SK-N-SH (cell line): ENCODE measurements at regions not wholly inside any gene's neighbourhood (a gene's known extent, or its start where the extent isn't known, plus 50 kb on each side); places are given as distances from the start of the nearest gene placed in this dataset.

Source experiments
- CTCF ChIA-PET: fragments of 300-600, 350-600 bp; formaldehyde crosslinking; extraction: SDS; loops from one replicate; lab custom pipeline; 2021; lab: Yijun Ruan, JAX
- POLR2A ChIA-PET: fragments of 350-600 bp; sonication (Branson Sonifier 250); formaldehyde crosslinking; extraction: SDS; loops from one replicate; lab custom pipeline; 2020; ENCODE audit warnings: antibody characterized with exemption, inconsistent platforms; lab: Yijun Ruan, JAX
- DNase-seq: peaks from one replicate; pipeline ENCODE4 v3.0.0; 2012
- H2AFZ ChIP-seq: fragments of 200-600 bp; sonication (generic); 2 replicates; pipeline ENCODE4 v1.8.1; 2016; ENCODE audit warnings: antibody characterized with exemption, mild to moderate bottlenecking, low read depth
- H3F3A ChIP-seq: fragments of 200-600 bp; sonication (generic); replicated peaks from 2 replicates; pipeline ENCODE3; 2016; ENCODE audit warnings: antibody characterized with exemption, mild to moderate bottlenecking; ENCODE audit not compliant: insufficient read depth
- H3K27ac ChIP-seq, 2 experiments: fragments of 200-500 bp in 1 of 2; fragments of 200-600 bp in 1 of 2; sonication (Bioruptor generic) in 1 of 2; sonication (generic), shearing (Covaris generic) in 1 of 2; 2 replicates each; pipeline versions ENCODE4 v1.5.1 to v1.6.1; 2014 to 2016; ENCODE audit warnings: low read depth in 2 of 2, inconsistent platforms in 1 of 2, low read length in 1 of 2, mild to moderate bottlenecking in 1 of 2, mixed read lengths in 1 of 2
- H3K27me3 ChIP-seq: fragments of 200-600 bp; sonication (generic), shearing (Covaris generic); 2 replicates; pipeline ENCODE4 v1.6.1; 2016; ENCODE audit warnings: mixed run types; ENCODE audit not compliant: insufficient read depth
- H3K36me3 ChIP-seq, 2 experiments: fragments of 200-500 bp in 1 of 2; fragments of 200-600 bp in 1 of 2; sonication (Bioruptor generic) in 1 of 2; sonication (generic) in 1 of 2; replicated peaks in 1 of 2; 2 replicates each; pipeline versions ENCODE3 to v1.5.1; 2014 to 2016; ENCODE audit warnings: low read length in 1 of 2, mild to moderate bottlenecking in 1 of 2; ENCODE audit not compliant: insufficient read depth in 2 of 2, control insufficient read depth in 1 of 2
- H3K4me1 ChIP-seq, 2 experiments: fragments of 200-500 bp in 1 of 2; fragments of 200-600 bp in 1 of 2; sonication (Bioruptor generic) in 1 of 2; sonication (generic), shearing (Covaris generic) in 1 of 2; 2 replicates each; pipeline versions ENCODE4 v1.5.1 to v1.6.1; 2014 to 2016; ENCODE audit warnings: low read depth in 1 of 2, low read length in 1 of 2, mixed run types in 1 of 2; ENCODE audit not compliant: insufficient read depth in 2 of 2, control insufficient read depth in 1 of 2
- H3K4me2 ChIP-seq: fragments of 200-600 bp; sonication (generic), shearing (Covaris generic); 2 replicates; pipeline ENCODE4 v1.6.1; 2017; ENCODE audit warnings: mixed run types
- H3K4me3 ChIP-seq, 2 experiments: fragments of 200-500 bp in 1 of 2; fragments of 200-600 bp in 1 of 2; sonication (Bioruptor generic) in 1 of 2; sonication (generic), shearing (Covaris generic) in 1 of 2; 2 replicates each; pipeline versions ENCODE4 v1.5.1 to v1.8.1; 2014 to 2016; ENCODE audit warnings: low read depth in 2 of 2, inconsistent platforms in 1 of 2, low read length in 1 of 2, mild to moderate bottlenecking in 1 of 2, mixed read lengths in 1 of 2, moderate library complexity in 1 of 2
- H3K79me2 ChIP-seq: fragments of 200-600 bp; sonication (generic); 2 replicates; pipeline ENCODE4 v1.8.1; 2017; ENCODE audit warnings: mild to moderate bottlenecking; ENCODE audit not compliant: insufficient read depth
- H3K9ac ChIP-seq: fragments of 200-600 bp; sonication (generic); 2 replicates; pipeline ENCODE4 v1.6.1; 2017; ENCODE audit warnings: mixed run types
- H3K9me2 ChIP-seq: fragments of 200-600 bp; sonication (generic); 2 replicates; pipeline ENCODE4 v1.6.1; 2017; ENCODE audit warnings: mixed run types
- H3K9me3 ChIP-seq: fragments of 200-600 bp; sonication (generic); 2 replicates; pipeline ENCODE4 v1.6.1; 2017; ENCODE audit warnings: mixed run types, mild to moderate bottlenecking, moderate library complexity
- H4K20me1 ChIP-seq: fragments of 200-600 bp; sonication (generic); 2 replicates; pipeline ENCODE4 v1.6.1; 2017; ENCODE audit warnings: mild to moderate bottlenecking, mixed run types; ENCODE audit not compliant: insufficient read depth
- CTCF ChIP-seq: fragments of 200-600 bp; sonication (generic); IDR thresholded peaks from 2 replicates; pipeline ENCODE4 v1.6.1; 2017; ENCODE audit warnings: antibody characterized with exemption, mild to moderate bottlenecking, moderate library complexity
- ELF1 ChIP-seq: IDR thresholded peaks from 2 replicates; pipeline ENCODE4 v1.4.0; 2012
- EP300 ChIP-seq, 2 experiments: IDR thresholded peaks; 2 replicates each; pipeline versions ENCODE4 v1.4.0 to v1.6.1; 2012; ENCODE audit warnings: borderline replicate concordance in 1 of 2, low read depth in 1 of 2, low read length in 1 of 2
- IRF3 ChIP-seq: fragments of 150-350 bp; IDR thresholded peaks from 2 replicates; pipeline ENCODE4 v1.6.1; 2016; ENCODE audit warnings: mild to moderate bottlenecking, low read depth, low read length
- MAX ChIP-seq: IDR thresholded peaks from 2 replicates; pipeline ENCODE4 v1.4.0; 2012; ENCODE audit warnings: low read depth
- NRF1 ChIP-seq: IDR thresholded peaks from 2 replicates; pipeline ENCODE4 v1.6.1; 2012; ENCODE audit warnings: low read depth, mild to moderate bottlenecking, low read length
- RAD21 ChIP-seq: IDR thresholded peaks from 2 replicates; pipeline ENCODE4 v1.6.1; 2012; ENCODE audit warnings: mild to moderate bottlenecking, low read length
- REST ChIP-seq: IDR thresholded peaks from 2 replicates; pipeline ENCODE4 v1.6.1; 2012; ENCODE audit warnings: mild to moderate bottlenecking, low read depth, low read length, moderate library complexity
- RFX5 ChIP-seq: IDR thresholded peaks from 2 replicates; pipeline ENCODE4 v1.6.1; 2012; ENCODE audit warnings: mild to moderate bottlenecking, improper control_type of control experiment, low read length
- TAF1 ChIP-seq: IDR thresholded peaks from 2 replicates; pipeline ENCODE4 v1.6.1; 2012; ENCODE audit warnings: low read depth, mild to moderate bottlenecking, low read length, moderate library complexity, borderline replicate concordance
- USF2 ChIP-seq: fragments of 150-350 bp; IDR thresholded peaks from 2 replicates; pipeline ENCODE4 v1.6.1; 2017; ENCODE audit warnings: antibody characterized with exemption, low read length, low read depth, borderline replicate concordance
- WGBS: methylation state at CpG from one replicate; pipeline ENCODE4 v1.1.6; 2017; ENCODE audit warnings: low lambda C conversion rate; 5-methylcytosine and 5-hydroxymethylcytosine counted together

GRCh38 chr6:30821862-30822784 lies 62.2 kb upstream of the DDR1 start:
- no peaks in the 10 kb centered on the region for H3K27me3 ChIP-seq
- no peak for TF ChIP-seq EP300 (IDR thresholded peaks at IDR 0.05; ENCODE audit: borderline replicate concordance in 1 of 2, low read depth in 1 of 2, low read length in 1 of 2)
- peak; percentile 68 for TF ChIP-seq CTCF
- peak; percentile 47 for TF ChIP-seq RAD21
- TF ChIP-seq, all 33 proteins: peak for 2
- Histone ChIP-seq H3K4me3 (no peak overlapping the region), H4K20me1 (no peaks in the 10 kb centered on the region), H3F3A (peaks cover 19% of the 10 kb centered on the region), H3K79me2 (no peaks in the 10 kb centered on the region), H3K36me3 (no peaks in the 10 kb centered on the region), H3K4me2 (no peak overlapping the region), H3K4me1 (peaks cover 0 to 28% of the 10 kb centered on the region in 2 experiments; a peak in 2 of 4 replicates), H3K27ac (no peak overlapping the region; a peak in 1 of 4 replicates), H3K9me3 (no peaks in the 10 kb centered on the region), H3K9me2 (no peaks in the 10 kb centered on the region), H2AFZ (peak overlapping the region; percentile 58), H3K9ac (no peak overlapping the region)
- CTCF ChIA-PET, result interaction anchor here (0.7 to 4.0 kb wide), 20 partner anchors 9 to 545 kb away, joined by 3 to 26 read pairs (median 4); partner anchors contain the start of gene DDR1
- 59% methylated on average over 6 of the region's 6 CpGs for WGBS
- POLR2A ChIA-PET, result no interaction called here
- DNase-seq, result peak; percentile 45

- ChIA-PET POLR2A (no interaction called here), CTCF (interaction anchor here (0.9 to 4.0 kb wide), 4 partner anchors 8 to 267 kb away, joined by 3 to 26 read pairs (median 12); no protein-coding TSS in a partner anchor)
- Histone ChIP-seq H3K79me2 (no peaks in the 10 kb centered on the region), H4K20me1 (no peaks in the 10 kb centered on the region), H3K9ac (no peak overlapping the region), H3K4me3 (no peak overlapping the region), H3F3A (peaks cover 15% of the 10 kb centered on the region), H3K27me3 (no peaks in the 10 kb centered on the region), H3K27ac (peak overlapping the region in 1 of 2 experiments; percentile 80; a peak in 2 of 4 replicates), H3K9me2 (no peaks in the 10 kb centered on the region), H3K4me1 (peaks cover 0 to 28% of the 10 kb centered on the region in 2 experiments; a peak in 2 of 4 replicates), H3K9me3 (no peaks in the 10 kb centered on the region), H3K4me2 (0 out of 2 replicates have a peak overlapping the region, but pooled peaks have one; percentile 5), H2AFZ (peak overlapping the region; percentile 58), H3K36me3 (no peaks in the 10 kb centered on the region)
- no peak for DNase-seq
- 100% methylated on average over 1 of the region's 1 CpG for WGBS
- TF ChIP-seq RFX5, result no peak
- peak; percentile 25 for TF ChIP-seq CTCF
- TF ChIP-seq NRF1, result no peak
- TF ChIP-seq REST, result no peak
- TF ChIP-seq USF2, result no peak
- no peak for TF ChIP-seq IRF3
- TF ChIP-seq ELF1, result peak; percentile 38; the same call in 1 of the 2 replicates
- TF ChIP-seq TAF1, result no peak
- TF ChIP-seq MAX, result 0 out of 2 replicates have a peak, but pooled peaks have one; percentile 45
Measured at GRCh38 chr6:30820193-30820592, 64.1 kb upstream of the DDR1 start.
